HG03064 (cell line): ENCODE measurements at regions not wholly inside any gene's neighbourhood (a gene's known extent, or its start where the extent isn't known, plus 50 kb on each side); places are given as distances from the start of the nearest gene placed in this dataset.

Experiments
- ATAC-seq: cut with Tn5 transposase; IDR thresholded peaks from one replicate; pipeline ENCODE4 v1.9.1; 2021; ENCODE audit warnings: low read depth; ENCODE audit not compliant: unreplicated experiment

- ATAC-seq, result no peak
Observed at GRCh38 chr22:48704335-48704734, 1123.3 kb downstream of the BRD1 start.

- no peak for ATAC-seq
Observed at GRCh38 chr22:48703265-48703941, 1124.3 kb downstream of the BRD1 start.

DNA sequence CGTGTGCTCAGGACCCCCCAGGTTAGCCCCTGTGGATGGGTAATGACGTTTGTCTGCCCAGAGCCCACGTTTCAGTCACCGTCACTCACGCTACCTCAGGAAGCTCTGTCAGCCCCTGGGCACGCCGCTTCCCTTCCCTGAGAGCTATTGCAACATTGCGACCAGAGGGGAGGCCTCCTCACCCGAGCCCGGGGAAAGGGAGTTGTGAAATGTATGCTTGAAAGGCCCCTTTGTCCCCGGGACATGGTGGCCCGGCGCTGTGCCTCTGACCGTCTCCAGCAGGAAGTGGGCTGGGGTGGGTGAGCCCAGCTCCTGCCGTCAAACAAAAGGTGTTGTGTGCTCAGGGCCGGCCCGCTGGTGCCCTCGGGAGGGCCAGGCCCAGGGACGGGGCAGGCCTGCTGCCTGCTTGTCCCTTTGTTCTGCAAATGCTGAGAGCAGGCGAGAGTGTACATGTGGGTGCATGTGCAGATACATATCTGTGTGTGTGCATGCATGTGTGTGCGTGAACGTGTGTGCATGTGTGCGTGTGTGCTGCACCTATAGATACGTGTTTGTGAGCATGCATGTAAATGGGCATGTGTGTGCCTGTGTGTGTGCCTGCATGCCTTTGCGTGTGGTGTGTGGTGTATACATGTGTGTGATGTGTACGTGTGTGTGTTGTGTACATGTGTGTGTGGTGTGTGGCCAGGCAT is 1125.0 kb downstream of the BRD1 start:
- ATAC-seq, result no peak

DNA sequence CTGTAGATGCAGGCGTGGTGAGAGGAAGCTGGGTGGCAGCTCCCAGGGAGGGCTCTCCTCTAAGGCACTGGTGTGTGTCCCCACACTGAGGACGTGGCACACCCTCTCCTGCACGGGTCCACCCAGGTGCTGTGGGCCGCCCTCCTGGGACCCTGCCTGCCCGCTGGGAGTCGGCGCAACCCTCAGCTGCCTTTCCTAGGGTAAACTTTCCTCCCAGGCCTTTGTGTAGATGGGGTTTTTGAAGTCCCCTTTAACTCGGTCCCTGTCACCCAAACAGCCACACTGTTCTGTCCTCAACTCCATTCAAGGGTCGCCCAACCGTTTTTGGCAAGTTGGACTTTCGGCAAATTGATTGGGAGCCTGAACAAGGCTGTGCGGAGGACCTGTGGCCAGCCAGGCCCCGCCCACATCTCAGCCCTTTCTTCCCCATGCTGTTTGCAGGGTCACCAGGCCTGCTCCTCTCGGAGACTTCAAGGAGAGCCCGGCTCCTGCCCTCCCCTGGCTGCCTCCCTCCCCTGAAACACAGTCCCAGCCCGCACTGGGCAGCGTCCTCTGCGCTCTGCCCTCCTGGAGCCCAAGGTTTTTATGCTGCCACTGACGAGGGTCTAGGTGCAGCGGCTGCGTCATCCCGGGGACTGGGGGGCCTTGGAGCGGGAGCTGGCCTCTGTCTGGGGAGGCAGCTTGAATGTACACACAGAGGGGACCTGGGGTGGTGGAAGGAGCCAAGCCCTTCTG is 1126.2 kb downstream of the BRD1 start:
- no peak for ATAC-seq

GRCh38 chr22:48700566-48701295 is 1126.9 kb downstream of the BRD1 start:
- no peak for ATAC-seq

GRCh38 chr22:48700180-48700565 is 1127.5 kb downstream of the BRD1 start:
- no peak for ATAC-seq

- ATAC-seq, result no peak
Observed at GRCh38 chr22:48699511-48699910, 1128.2 kb downstream of the BRD1 start.

DNA sequence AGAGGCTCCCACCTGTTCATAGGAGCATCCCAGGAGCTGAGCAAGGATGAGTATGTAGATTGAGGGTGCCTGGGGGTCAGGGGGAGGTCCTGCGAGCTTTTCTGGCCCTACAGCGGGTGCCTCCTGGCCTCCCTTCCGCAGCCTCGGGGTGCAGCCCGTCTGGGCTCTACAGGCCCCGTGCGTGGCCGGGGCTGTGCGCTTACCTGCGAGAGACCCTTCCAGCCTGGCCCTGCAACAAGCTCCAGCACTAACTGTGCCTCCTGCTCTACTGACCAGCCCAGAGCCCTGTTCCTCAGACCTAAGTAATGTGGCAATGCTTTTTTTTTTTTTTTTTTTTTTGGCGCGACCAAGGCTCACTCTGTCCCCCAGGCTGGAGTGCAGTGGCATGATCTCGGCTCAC is 1129.1 kb downstream of the BRD1 start:
- ATAC-seq, result no peak

- ATAC-seq, result no peak
Observed at GRCh38 chr22:48697694-48698276, 1129.9 kb downstream of the BRD1 start.

DNA sequence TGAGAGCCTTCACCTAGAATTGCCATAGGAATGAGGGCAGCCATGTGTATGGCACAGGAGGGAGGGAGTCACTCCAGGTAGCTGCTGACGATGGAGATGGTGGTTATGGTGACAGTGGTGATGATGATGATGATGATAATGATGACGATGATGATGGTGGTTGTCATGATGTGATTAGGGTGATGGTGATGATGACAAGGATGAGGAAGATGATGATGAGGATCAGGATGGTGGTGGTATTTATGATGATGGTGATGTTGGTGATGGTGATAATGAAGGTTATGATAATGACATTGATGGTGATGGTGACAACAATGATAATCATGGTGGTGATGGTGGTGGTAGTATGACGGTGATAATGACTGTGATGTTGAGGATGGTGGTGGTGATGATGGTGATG is 1130.5 kb downstream of the BRD1 start:
- no peak for ATAC-seq

DNA sequence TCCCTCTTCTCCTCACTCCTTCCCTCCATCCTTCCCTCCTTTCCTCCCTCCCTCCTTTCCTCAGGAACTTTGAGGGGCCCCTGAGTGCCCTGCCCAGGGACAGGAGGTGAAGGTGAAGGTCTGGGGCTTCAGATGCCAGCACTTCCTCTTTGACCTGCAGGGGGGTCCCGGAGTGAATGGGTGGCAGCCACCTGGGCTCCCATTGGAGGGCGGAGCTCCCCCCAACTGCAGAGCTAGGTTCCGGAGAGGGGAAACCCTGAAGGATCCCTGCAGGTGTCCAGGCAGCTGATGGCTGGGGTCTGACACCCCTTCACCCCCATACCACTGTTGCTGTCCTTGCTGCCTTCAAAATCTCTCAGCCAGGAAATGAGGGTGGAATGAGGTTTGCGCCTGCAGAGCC is 1131.3 kb downstream of the BRD1 start:
- ATAC-seq, result no peak

DNA sequence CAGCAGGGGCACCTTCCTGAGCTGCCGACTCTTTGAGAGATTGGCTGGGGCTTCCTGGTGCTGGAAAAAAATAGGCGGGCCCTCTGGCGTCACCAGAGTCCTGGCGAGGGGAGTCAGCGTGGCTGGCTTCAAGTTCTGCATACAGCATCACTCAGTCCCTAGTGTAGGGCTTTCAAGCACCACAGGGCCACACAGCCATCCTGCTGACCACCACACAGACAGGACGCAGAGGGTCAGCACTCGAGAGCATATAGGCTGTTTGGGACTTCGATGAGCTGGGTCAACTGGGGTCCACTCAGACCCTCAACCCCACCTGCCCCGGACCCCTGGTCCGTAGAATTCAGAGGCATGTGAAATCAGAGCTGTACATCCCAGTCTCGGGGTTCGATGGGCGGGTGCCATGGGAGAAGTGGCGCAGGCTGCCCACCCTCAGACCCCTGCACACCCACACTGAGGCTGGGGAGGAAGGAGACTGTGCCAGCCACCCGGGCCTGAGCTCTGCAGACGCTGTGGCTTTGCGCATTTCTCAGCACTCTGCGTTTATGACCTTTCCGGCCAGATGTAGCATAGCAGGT is 1131.9 kb downstream of the BRD1 start:
- no peak for ATAC-seq

GRCh38 chr22:48695251-48695650 is 1132.4 kb downstream of the BRD1 start:
- ATAC-seq, result no peak

DNA sequence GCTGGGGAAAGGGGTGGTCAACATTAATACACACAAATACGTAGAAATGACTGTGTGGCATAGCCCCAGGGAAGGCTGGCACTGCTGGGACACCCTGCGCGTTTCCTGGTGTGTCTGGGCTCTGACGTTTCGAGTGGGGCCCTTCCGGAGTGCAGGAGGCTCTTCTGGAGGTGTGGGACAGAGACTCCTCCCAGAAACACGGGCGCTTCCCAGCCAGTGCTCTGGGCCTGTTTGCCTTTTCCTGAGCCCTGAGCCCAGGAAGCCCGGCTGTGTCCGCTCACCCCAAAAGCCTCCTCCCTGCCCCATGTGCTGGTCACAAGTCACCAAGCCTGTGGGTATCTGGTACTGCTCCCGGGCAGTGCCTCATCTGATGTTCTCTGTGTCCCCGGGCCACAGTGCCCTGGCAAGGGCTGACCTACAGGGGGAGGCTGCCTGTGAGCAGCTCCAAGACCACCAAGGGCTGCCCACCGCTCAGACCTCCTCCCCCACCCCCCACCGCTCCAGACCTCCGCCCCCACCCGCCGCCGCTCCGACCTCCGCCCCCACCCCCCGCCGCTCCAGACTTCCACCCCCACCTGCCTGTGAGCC is 1133.3 kb downstream of the BRD1 start:
- no peak for ATAC-seq

GRCh38 chr22:48693377-48694135 is 1134.1 kb downstream of the BRD1 start:
- ATAC-seq, result no peak

GRCh38 chr22:48692734-48693376 is 1134.8 kb downstream of the BRD1 start:
- no peak for ATAC-seq

DNA sequence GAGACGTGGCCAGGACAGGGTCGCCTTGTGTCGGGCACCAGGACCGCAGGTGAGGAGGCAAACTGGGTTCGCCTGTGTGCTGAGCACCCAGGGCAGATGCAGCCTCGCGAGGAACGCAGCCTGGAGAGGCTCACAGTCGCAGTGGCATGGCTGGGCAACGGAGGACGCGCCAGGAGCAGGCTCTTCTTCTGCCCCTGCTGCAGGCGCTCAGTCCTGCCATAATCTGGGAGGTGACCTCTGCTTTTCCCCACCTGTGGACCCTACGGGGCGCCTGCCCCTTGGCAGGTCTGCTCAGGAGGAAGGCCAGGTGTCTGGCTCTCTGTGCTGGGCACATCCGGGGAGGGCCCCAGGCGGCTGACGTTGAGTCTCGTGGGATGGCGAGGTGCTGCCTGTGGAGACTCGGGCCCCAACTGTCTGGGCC is 1136.2 kb downstream of the BRD1 start:
- no peak for ATAC-seq

- no peak for ATAC-seq
Observed at GRCh38 chr22:48690583-48691317, 1136.9 kb downstream of the BRD1 start.
